HG02798 (cell line): ENCODE measurements at regions not wholly inside any gene's neighbourhood (a gene's known extent, or its start where the extent isn't known, plus 50 kb on each side); places are given as distances from the start of the nearest gene placed in this dataset.

Source experiments
- ATAC-seq: cut with Tn5 transposase; IDR thresholded peaks from one replicate; pipeline ENCODE4 v1.9.1; 2021; ENCODE audit warnings: mild to moderate bottlenecking; ENCODE audit not compliant: unreplicated experiment, poor library complexity

DNA sequence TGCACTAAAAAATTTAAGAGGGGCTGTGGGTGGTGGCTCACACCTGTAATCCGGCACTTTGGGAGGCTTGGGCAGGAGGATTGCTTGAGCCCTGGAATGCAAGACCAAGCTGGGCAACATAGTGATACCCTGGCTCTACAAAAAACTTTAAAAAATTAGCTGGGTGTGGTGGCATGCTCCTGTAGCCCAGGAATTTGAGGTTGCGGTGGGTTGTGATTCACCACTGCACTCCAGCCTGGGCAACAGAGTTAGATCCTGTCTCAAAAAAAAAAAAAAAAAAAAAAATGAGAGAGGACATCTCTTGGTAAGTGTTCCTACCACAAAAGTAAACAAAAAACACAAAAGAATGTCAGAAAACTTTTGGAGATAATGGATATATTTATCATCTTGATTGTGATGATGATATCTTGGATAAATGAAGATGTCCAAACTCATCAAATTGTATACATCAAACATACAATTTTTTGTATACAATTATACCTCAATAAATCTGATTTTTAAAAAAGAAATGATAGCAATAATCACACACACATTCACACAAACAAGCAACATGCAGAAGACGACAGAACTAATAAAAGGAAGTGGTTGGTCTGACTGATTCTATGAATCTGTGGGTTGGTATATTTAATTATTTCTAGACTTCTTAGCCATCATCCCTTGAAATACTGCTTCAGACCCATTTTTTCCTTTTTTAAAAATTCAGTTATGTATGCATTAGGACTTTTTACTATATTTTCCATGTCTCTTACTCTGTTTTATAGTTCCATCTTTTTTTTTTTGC, 465.9 kb downstream of the PLA2G4A start:
- no peak for ATAC-seq

DNA sequence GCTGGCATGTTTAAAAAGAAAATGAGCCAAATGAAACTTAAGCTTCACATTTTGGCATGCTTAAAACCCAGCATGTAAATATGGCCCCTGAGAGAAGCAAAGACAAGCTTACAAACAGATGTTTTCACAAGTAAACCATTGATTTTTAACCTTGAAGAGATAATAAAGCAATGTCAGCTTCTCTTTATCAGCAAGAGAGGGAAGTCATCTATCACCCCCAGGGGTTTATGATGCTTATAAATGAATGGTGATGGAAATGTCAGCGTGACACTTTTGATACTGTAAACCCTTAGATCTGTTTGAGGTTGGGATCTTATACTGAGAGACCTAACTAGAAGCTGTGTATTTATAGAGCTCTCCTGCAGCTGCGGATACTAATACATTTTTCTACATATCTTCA, 471.3 kb downstream of the PLA2G4A start:
- no peak for ATAC-seq

DNA sequence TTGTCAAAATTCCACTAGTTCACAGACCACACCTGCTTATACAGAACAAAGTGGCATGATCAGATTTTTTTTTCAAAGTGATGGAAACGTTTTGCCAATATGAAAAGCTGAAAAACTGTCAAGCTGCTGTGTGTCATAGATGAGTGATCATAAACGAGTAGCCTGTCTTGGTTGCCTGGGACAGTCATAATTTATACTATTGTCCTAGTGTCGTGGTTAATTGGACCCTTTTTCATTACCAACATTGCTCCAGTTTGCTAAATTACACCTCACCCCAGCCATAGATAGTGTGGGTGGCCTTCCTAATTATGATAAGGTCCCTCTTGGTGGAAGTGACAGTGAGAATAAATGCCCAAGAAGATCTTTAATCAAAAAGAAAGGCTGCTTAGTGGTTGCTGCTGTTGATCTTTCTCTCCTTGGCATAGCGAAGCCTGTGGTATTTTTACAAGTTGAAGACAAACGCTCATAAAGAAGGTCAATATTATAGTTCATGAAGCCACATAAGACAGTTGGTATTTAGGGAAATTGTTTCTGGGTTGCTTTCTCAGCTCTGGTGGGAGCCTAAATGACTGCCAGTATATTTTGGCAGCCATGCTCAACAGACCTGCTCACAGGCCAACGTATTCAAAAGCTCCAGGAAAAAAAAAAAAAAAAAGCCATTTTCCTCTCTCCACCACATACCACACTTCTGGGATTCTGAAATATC, 478.1 kb downstream of the PLA2G4A start:
- no peak for ATAC-seq

DNA sequence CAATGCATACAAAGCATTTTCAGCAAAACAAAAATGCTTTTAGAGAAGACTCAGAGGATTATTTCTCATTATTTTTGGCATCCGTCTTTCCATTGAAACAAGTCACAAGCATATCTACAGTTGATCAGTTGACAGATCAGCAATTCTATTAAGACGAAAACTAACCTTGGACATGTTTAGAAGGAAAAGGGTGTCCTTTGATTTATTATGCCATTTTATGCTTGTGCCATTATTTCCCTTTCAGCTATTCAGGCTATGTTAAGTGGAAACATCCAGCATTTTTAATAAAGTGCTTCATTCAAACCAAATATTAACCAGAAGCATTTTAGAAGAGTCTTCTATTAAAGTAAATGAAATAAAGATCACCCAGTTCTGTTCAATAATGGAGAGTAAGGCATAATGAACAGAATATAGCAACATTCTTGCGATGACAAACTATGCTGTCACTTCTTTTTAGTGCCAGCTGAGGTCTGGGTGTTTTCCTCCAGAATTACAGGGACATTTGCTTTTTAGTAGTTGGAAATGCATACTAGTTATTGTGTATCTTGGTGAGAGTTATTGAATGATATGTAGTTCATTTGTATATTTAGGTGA, 481.4 kb downstream of the PLA2G4A start:
- ATAC-seq, result no peak

DNA sequence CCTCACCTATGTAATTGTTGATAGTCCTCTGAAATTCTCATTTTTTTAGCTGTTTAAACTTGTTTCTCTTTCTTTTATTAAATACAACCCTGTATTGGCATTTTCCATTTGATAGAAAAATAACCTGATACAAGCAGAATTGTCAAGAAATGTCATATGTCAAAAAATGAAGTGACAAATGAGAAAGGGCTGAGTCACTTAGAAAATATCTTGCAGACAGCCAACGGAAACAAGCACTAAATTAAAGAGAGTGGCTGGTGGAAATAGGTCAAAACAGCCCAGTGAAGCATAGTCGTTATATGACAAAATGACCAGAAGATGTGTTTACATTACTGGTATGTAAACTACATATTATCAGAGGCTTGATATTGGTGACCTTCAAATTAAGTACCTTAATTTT, 484.4 kb downstream of the PLA2G4A start:
- no peak for ATAC-seq

DNA sequence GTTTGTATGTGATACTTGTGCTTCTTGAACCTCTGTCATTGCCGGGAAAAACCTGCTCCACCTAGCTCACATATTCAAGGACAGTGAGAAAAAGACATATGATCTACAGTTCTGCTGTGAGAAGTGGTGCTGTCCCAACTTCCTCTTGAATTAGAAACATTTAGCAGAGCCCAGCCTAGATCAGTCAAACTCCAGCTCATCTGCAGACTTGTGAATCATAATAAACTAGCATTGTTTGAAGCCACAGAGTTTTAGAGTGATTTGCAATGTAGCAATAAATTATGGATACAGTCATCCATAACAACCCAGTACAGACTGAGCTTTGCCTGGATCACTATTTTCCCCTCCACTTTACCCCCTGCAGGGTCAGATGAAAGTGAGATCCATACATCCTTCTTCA, 497.8 kb downstream of the PLA2G4A start:
- no peak for ATAC-seq

DNA sequence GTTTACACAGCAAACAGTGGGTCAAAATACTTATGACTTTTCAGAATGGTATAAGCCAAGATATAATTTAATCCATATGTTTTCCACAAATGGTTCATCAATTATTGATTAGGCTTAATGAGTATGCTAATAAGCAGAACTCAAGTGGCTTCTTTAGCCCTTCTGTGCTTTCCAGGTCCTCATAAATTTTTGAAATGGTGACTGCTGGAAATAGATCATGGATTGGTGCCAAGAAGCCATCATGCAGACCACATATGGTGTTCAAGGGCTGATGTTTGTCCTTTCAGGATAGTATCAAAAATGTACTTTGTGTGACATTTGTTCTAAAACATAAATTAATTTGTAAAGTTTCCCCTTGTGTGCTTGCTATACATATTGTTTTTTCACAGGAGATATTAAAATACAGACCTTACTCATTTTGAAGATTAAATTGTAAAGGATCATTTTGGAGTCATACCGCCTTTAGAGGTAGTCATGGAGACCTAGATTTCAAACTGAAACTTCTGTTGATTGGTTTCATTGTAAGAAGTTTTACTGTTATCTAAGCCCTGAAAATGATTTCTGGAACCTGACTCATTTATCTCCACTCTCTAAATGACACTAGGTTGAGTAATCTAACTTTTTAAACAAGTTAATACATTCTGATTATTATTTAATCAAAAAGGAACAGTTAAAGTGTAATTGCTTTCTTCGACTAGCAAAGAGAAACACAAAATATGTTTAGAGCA, 507.9 kb downstream of the PLA2G4A start:
- ATAC-seq, result no peak

DNA sequence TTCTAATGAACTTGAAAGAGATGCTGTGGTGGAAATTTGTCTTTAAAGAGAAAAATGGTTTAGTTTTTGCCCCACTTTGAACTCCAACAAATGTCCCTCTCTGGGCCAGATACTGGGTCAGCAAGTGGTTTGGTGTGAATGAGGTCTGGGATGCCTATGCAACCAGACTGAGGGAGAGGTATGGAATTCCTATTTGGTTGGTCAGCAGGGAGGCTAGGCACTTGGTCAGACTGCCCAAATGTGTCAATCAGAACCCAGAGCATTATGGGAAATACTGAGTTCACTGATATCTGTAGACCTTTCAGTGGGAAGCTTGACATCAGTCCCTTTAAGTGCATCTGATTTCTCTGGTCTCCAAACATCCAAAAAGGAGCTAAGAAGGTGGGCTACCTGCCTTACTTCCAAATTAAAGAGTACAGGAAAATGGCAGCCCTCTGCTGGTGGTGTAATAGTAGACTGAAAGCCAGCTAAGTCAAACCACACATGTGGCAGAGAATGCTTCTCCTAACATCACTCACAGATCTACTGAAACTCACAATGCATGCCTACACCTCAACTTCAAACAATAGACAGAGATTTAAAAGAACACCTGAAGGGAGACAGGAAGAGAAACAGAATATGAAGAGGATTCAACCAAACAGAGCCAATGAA, 510.1 kb downstream of the PLA2G4A start:
- no peak for ATAC-seq

DNA sequence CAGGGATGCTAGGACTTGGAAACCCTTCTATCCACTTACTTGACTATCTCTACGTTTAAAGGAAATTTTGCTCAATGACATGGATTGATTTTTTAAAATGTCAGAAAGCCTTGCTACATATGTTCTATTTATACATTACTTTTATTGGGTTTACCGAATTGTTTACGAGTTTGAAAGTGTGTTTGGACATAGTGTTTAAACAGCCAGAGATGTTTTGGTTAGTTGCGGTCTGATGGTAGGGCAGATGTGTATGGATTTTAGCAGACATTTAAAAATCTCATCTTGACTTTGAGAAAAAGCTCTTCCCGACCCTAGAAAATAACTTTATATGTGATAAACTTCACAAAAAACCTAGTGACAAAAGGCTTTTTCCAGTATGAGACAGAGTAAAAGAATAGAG, 513.7 kb downstream of the PLA2G4A start:
- ATAC-seq, result no peak

DNA sequence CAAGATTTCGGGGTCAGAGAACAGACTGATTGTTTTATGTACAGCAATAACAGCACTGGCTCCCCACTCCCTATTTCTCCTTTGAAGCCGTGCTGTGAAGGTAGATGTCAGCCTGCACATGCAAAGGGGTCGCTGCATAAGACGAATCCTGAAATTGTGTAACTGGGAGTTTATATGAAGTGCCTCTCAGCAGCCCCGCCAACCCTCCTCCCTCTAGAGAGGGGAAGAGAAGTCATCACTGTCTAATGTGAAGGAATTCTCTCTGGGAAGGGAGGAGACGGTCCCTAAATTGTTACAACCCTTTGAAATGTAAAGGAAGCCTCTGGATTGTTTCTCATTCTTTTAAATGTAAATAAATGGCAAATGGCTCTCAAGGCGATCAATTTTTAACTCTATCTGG, 545.3 kb downstream of the PLA2G4A start:
- no peak for ATAC-seq

DNA sequence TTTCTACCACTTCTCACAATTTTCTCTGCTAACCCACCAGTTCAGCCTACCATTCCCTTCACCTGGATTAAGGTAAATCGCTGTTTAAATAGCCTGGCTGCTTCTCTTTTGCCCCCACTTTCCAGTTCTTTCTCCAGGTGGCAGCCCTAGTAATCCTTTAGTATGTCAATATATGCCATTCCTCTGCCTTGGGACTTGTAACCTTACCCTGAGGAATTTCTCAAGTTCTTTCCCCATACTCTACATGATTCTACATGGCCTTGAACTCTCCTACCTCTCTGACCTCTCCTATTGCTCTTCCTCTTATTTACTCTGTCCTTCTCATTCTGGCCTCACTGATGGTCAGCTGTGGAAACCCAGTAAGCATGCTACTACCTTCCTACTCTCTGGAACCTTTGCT, 546.0 kb downstream of the PLA2G4A start:
- no peak for ATAC-seq

DNA sequence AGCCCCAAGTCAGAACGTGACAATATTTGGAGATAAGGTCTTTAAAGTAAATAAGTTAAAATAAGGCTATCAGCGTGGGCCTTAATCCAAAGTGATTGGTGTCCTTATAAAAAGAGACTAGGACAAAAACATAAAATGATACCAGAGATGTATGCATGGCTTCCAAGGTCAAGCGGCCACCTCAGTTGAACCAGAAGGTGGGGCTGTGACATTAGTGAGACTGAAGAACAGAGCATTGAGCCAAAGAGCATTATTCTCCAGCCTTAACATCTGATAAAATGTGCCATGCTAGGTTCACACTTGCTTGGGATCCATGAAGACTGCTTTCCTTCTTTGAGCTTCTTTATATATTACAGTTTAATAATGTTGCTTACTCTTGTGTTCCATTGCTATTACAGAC, 554.6 kb downstream of the PLA2G4A start:
- no peak for ATAC-seq

DNA sequence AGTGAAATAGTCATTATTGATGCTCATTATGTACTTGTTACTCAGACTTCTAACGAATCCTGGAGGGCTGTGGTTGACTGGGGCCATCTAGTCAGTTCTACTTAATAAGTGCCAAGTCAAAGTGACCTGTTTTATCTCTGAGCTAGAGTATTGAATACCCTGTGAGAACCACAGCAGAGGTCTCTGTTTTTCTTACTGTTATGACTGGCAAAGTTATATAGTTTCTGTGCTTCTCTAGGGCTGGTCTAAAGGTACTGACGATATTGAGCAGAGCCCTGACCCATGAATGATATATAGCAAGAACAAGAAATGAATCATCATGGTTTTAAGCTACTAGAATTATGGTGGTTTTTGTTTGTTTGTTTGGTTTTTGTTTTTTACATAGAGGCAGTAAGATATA, 555.8 kb downstream of the PLA2G4A start:
- peak; percentile 89 for ATAC-seq

DNA sequence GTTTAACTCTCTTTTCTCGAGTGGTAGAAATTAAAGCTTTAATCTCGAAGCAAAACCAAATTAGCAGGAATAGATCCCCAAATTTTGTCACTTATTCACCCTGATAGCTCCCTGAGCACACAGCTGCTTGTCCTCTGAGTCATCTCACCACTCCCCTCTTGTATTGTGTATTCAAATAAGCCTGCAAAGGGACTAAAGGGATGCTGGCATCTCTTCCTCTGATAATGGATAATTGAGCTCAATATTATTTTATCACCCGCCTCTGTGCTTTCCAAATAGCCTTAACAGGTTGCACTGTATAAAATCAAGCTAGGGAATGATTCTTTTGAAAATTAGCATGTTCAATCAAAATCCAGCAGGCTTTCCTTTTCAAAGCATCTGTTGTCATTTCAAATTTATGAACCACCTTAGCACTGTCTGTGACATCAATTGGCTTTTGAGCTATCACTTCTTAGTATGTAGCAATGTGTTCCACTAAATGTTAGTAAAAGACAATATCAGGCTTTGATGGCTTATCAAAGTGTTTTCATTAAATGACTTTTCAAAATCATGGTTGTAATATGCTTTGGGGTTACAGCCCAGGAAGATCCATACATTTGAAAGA, 561.6 kb downstream of the PLA2G4A start:
- no peak for ATAC-seq

DNA sequence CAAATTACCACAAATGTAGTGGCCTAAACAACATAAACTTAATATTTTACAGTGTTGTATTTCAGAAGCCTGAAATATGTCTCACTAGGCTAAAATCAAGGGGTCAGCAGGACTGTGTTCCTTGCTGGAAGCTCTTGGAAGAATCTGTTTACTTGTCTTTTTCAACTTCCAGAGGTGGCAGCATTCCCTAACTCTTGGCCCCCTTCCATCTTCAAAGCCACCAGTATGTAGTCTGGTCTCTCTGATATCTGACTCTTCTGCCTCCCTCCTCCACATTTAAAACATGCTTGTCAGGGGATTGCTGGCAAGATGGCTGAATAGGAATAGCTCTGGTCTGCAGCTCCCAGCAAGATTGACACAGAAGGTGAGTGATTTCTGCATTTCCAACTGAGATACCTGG, 567.5 kb downstream of the PLA2G4A start:
- no peak for ATAC-seq

DNA sequence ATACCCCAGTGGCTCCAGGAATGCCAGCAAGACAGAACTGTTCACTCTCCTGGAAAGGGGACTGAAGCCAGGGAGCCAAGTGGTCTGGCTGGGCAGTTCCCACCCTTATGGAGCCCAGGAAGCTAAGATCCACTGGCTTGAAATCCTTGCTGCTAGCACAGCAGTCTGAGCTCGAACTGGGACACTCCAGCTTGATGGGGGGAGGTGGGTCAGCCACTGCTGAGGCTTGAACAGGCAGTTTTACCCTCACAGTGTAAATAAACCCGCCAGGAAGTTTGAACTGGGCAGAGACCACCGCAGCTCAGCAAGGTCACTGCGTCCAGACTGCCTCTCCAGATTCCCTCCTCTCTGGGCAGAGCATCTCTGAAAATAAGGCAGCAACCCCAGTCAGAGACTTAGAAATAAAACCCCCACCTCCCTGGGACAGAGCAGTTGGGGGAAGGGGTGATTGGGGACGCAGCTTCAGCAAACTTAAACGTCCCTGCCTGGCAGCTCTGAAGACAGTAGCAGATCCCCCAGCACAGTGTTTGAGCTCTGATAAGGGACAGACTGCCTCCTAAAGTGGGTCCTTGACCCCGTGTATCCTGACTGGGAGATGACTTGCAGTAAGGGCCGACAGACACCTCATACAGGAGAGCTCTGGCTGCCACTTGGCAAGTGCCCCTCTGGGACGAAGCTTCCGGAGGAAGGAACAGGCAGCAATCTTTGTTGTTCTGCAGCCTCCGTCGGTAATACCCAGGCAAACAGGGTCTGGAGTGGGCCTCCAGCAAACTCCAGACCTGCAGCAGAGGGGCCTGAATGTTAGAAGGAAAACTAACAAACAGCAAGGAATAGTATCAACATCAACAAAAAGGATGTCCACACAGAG, 568.4 kb downstream of the PLA2G4A start:
- no peak for ATAC-seq

DNA sequence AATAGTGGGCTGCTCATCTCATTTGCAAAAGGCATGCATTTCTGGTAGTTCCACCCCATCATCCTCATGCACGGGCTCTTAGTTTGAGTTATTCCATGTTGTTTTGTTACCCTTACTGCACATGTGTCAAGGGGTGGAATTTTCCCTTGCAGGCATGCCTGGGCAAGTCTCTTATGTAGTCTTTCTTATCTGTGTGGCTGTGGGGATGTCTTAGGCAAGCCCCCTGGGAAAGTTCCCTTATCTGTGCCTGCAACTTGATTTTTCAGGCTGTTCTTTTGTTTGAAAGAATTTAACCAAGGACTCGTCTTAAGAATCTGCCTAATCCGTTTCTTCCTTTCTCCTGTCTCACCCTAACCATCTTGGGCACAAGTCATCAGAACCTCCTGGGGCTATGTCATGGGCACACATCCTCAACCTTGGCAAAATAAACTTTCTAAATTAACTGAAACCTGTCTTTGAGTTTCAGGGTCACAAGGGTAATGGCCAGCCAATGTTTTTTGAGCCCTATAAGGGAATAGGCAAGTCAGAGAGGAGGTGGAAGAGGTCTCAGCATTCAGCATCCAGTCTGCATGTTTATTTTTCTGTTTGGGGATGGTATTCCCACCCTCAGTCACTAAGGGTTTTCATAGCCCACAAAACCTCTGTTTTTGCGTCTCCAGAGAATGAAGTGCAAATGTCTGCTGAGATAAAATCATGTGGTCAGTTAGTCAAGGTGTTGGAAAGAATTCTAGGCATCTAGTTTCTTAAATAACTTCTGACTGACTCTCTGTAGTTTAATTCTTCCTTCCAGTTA, 579.7 kb downstream of the PLA2G4A start:
- no peak for ATAC-seq

DNA sequence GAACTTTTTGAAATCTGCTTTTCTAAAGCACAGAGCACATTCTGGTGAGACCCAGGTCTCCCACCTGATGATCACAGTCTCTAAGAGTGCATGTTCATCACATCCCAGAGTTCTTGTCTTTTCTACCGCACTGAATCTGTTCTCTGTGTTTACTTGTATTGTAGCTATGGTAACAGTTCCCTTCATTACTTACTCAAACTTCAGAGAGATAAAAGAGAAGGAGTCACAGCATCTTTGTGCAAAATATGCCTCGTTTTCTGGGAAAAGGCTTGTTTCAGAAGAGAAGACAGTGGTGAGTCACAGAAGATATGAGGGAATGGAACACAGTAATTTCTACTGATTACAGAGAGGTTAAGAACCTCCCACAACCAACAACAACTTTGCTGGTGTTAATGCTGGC, 580.6 kb downstream of the PLA2G4A start:
- no peak for ATAC-seq
